ENCODE measurements at regions not wholly inside any gene's neighbourhood (a gene's known extent, or its start where the extent isn't known, plus 50 kb on each side); places are given as distances from the start of the nearest gene placed in this dataset.
"Not testable (repeated sequence)": the region's sequence is repeated elsewhere in the genome, so short reads cannot be mapped to it uniquely, and the experiment has no call there.

- no peak for DNase-seq
Measured at GRCh38 chr13:75993241-75993640, 357.1 kb downstream of the LMO7 start.

- DNase-seq: no peak
Measured at GRCh38 chr13:75986818-75987217, 350.7 kb downstream of the LMO7 start.

GRCh38 chr13:75985132-75985531 lies 349.0 kb downstream of the LMO7 start:
- DNase-seq: no peak

- DNase-seq: no peak
Measured at GRCh38 chr13:75978818-75979217, 342.7 kb downstream of the LMO7 start.

GRCh38 chr13:75968103-75968838 lies 332.1 kb downstream of the LMO7 start:
- DNase-seq: peak; percentile 75

GRCh38 chr13:75963302-75963701 lies 327.2 kb downstream of the LMO7 start:
- no peak for DNase-seq

- no peak for DNase-seq
Measured at GRCh38 chr13:75961911-75962310, 325.8 kb downstream of the LMO7 start.

GRCh38 chr13:75960538-75960994 lies 324.4 kb downstream of the LMO7 start:
- DNase-seq: no peak

GRCh38 chr13:75959861-75960481 lies 323.8 kb downstream of the LMO7 start:
- DNase-seq: no peak

GRCh38 chr13:75953589-75953988 lies 317.5 kb downstream of the LMO7 start:
- DNase-seq: not testable (repeated sequence)

- no peak for DNase-seq
Measured at GRCh38 chr13:75947448-75947847, 311.3 kb downstream of the LMO7 start.

GRCh38 chr13:75946536-75947284 lies 310.6 kb downstream of the LMO7 start:
- no peak for DNase-seq

GRCh38 chr13:75945841-75946482 lies 309.8 kb downstream of the LMO7 start:
- DNase-seq: no peak

- DNase-seq: peak; percentile 4
Measured at GRCh38 chr13:75938811-75939560, 302.9 kb downstream of the LMO7 start.

- DNase-seq: no peak
Measured at GRCh38 chr13:75936791-75937190, 300.7 kb downstream of the LMO7 start.

GRCh38 chr13:75935805-75936204 lies 299.7 kb downstream of the LMO7 start:
- DNase-seq: no peak

GRCh38 chr13:75934889-75935288 lies 298.8 kb downstream of the LMO7 start:
- DNase-seq: peak; percentile 64

GRCh38 chr13:75932636-75933035 lies 296.5 kb downstream of the LMO7 start:
- no peak for DNase-seq

- peak; percentile 55 for DNase-seq
Measured at GRCh38 chr13:75931116-75931515, 295.0 kb downstream of the LMO7 start.

GRCh38 chr13:75929076-75929475 lies 292.9 kb downstream of the LMO7 start:
- no peak for DNase-seq

GRCh38 chr13:75927183-75927669 lies 291.1 kb downstream of the LMO7 start:
- DNase-seq: no peak

GRCh38 chr13:75920536-75920935 lies 284.4 kb downstream of the LMO7 start:
- DNase-seq: no peak

Measured in fibroblast of skin of right biceps (primary cell).